Fibroblast of upper back skin (primary cell): ENCODE measurements at regions not wholly inside any gene's neighbourhood (a gene's known extent, or its start where the extent isn't known, plus 50 kb on each side); places are given as distances from the start of the nearest gene placed in this dataset.
"Not testable (repeated sequence)": the region's sequence is repeated elsewhere in the genome, so short reads cannot be mapped to it uniquely, and the experiment has no call there.

Source experiments
- DNase-seq: peaks from one replicate; pipeline ENCODE4 v3.0.0-alpha.2; 2013

GRCh38 chr12:124070394-124071074 is 97.5 kb downstream of the ZNF664 start:
- DNase-seq: not testable (repeated sequence)

- DNase-seq: no peak
Observed at GRCh38 chr12:124071075-124071443, 98.0 kb downstream of the ZNF664 start.

DNA sequence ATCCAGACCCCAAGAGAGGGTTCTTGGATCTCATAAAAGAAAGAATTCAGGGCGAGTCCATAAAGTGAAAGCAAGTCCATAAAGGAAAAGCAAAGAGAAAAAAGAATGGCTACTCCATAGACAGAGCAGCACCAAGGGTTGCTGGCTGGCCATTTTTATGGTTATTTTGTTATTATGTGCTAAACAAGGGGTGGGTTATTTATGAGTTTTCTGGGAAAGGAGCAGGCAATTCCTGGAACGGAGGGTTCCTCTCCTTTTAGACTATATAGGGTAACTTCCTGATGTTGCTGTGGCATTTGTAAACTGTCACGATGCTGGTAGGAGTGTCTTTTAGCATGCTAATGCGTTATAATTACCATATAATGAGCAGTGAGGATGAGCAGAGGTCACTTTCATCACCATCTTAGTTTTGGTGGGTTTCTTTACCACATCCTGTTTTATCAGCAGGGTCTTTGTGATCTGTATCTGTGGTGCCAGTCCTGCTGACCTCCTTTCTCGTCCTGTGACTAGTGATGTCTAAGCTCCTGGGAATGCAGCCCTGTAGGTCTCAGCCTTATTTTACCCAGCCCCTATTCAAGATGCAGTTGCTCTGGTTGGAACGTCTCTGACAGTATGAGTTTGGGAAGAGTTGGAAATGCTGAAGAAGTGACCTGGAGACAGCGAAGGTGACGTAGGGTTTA is 100.5 kb downstream of the ZNF664 start:
- DNase-seq: no peak

- DNase-seq: no peak
Observed at GRCh38 chr12:124075841-124076240, 102.8 kb downstream of the ZNF664 start.

DNA sequence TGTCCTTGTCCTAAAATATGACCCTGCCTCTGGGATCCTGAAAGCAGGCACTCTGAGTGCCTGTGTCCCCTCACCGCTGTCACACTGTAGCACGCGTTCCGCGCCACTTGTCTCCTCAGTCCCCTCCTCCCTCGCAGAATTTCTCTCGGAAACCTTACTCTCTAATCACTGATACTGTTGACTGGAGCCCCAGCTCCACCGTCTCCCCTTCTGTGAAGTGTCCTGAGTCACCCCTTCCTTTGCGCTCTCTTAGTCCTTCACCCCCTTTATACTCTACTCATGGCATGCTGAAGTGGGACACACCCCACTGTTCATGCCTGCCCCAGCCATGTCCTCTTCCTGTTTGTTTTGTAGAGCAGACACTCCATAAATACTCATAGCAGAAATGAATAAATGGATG is 104.7 kb downstream of the ZNF664 start:
- DNase-seq: no peak

DNA sequence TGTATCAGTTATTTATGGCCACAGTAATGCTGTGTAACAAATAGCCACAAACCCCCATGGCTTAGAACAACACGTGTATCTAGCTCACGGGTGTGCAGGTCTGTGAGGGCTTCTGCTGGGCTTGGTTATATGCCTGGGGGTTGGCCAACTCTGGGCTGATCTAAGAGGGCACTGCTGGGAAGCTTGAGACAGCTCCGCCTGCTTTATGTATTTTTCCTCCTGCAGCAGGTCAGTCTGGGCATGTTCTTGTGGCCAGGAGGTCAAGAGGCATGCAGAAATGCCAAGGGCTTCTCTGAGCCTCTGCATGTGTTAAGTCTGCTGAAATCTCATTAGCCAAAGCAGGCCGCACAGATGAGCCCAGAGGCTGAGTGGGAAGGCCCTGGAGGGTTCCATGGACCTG is 105.8 kb downstream of the ZNF664 start:
- DNase-seq: no peak

- no peak for DNase-seq
Observed at GRCh38 chr12:124080649-124081048, 107.6 kb downstream of the ZNF664 start.

- DNase-seq: no peak
Observed at GRCh38 chr12:124082012-124082411, 109.0 kb downstream of the ZNF664 start.

GRCh38 chr12:124082687-124083086 is 109.7 kb downstream of the ZNF664 start:
- DNase-seq: no peak

DNA sequence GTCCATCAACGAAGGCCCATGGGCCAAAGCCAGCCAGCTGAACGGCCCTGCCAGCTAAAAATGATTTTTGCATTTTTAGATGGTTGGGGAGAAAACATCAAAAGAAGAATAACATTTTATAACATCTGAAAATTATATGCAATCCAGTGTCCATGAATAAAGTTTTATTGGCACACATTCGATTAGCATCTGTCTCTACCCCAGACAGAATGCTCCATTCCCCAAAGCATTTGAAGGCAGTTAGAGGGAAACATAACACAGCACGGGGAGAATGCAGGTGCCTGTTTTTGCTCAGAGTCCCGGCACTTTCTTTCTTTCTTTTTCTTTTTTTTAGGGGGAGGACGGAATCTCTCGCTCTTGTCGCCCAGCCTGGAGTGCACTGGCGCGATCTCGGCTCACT is 110.7 kb downstream of the ZNF664 start:
- DNase-seq: no peak

GRCh38 chr12:124085419-124086296 is 112.6 kb downstream of the ZNF664 start:
- DNase-seq: no peak

DNA sequence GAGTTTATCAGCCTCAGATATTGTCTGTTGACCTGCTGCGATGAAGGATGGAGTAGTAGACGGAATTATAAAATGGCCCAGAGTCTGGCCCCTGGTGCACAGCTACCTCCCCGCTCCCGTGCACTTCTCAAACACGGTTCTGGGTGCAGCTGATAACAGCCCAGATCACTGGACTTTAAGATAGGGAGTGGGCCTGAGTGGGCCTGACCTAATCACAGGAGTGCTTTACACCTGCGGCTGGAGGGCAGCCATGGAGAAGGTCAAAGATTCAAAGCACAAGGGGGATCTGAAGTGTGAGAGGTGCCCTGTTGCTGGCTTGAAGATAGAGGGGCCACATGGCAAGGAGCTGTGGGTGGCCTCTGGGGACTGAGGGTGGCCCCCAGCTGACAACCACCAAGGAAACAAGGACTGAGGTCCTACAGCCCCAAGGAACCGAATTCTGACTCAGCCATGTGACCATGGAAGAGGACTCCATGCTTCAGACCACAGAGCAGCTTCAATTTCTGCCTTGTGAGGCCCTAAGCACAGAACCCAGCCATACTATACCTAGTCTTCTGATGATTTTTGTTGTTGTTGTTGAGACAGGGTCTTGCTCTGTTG is 113.4 kb downstream of the ZNF664 start:
- no peak for DNase-seq

GRCh38 chr12:124087266-124088051 is 114.4 kb downstream of the ZNF664 start:
- no peak for DNase-seq

DNA sequence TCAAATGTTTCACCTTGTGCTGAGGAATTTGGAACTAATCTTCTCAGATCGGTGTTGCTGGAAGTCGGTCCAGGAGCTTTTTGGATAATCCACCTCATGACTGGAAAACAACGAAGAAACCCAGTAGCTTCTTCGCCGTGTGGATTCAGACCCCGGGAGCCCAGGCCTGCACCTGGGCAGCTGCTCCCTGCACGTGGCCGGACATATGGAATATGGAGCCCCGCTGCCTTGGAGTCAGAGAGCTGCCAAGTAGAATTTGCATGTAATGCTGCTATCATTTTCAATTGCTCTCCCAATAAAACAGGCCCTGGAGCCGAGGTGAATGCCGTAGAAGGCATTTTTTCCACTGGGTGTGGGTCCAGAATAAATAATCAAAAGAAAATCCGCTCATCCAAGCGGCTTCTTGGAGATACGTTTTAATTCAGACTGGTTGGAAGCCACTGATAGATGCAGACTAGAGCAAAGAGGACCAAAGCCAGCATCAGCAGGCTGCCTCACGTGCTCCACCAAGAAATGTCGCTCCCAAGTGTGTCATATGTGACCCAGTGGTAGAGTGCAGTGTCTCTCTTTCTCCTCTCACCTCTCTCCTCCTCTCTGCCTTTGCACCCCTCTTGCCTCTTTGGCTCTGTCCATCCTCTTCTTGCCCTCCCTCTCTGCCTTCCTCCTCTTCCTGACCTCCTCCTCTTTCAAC is 115.3 kb downstream of the ZNF664 start:
- no peak for DNase-seq

DNA sequence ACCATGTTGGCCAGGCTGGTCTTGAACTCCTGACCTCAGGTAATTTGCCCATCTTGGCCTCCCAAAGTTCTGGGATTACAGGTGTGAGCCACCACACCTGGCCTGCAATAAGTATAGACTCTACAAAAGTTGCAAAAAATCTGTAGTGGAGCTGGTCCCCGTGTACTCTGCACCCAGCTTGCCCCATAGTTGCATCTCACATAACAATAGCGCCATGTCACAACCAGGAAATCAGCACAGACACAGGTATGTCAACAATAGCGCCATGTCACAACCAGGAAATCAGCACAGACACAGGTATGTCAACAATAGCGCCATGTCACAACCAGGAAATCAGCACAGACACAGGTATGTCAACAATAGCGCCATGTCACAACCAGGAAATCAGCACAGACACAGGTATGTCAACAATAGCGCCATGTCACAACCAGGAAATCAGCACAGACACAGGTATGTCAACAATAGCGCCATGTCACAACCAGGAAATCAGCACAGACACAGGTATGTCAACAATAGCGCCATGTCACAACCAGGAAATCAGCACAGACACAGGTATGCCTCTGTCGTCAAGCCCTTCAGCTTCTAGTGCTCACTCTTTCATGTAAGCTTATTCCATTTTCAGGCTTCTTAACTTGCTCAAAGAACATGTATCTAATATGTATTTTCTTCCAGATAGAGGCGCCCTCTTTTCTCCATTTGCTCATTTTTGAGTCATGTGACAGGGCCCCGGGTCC is 116.3 kb downstream of the ZNF664 start:
- not testable (repeated sequence) for DNase-seq

- DNase-seq: no peak
Observed at GRCh38 chr12:124091835-124092234, 118.8 kb downstream of the ZNF664 start.

GRCh38 chr12:124092532-124092931 is 119.5 kb downstream of the ZNF664 start:
- not testable (repeated sequence) for DNase-seq

- no peak for DNase-seq
Observed at GRCh38 chr12:124093297-124093696, 120.3 kb downstream of the ZNF664 start.

GRCh38 chr12:124094188-124094587 is 121.2 kb downstream of the ZNF664 start:
- no peak for DNase-seq

DNA sequence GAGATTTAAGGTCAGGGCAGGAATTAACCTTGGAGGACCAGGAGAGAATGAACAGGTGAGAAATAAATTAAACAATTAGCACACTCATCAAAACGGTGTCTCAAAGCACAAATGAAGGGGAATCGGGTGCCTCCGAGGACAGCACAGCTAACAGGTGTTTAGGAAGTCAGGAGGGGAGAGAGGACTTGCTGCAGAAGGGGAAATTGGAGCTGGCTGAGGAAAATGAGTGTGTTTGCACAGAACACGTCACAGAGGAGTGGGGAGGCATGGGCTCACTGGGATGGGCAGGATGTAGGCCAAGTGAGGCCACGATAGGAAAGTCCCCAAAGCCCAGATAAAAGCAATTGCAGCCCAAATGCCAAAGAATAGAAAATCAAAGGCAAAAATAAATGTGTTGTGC is 121.7 kb downstream of the ZNF664 start:
- DNase-seq: no peak

- no peak for DNase-seq
Observed at GRCh38 chr12:124096109-124096508, 123.1 kb downstream of the ZNF664 start.
